Esophagus squamous epithelium (tissue), 5 donors: ENCODE measurements at regions not wholly inside any gene's neighbourhood (a gene's known extent, or its start where the extent isn't known, plus 50 kb on each side); places are given as distances from the start of the nearest gene placed in this dataset.

Experiments used
- DNase-seq: peaks from one replicate; lab custom pipeline; 2025; lab: John Stamatoyannopoulos, UW
- H3K27ac ChIP-seq, 4 donors: fragments of 200-600 bp; sonication (generic); one replicate each; pipeline ENCODE4 v1.5.1; 2016 to 2019; ENCODE audit warnings: mild to moderate bottlenecking in 1 of 4
- H3K27me3 ChIP-seq, 4 donors: fragments of 200-600 bp; sonication (generic); 1 replicate in 3 of 4; 2 replicates in 1 of 4; pipeline versions ENCODE4 v1.5.1 to v1.6.0; 2017 to 2021; ENCODE audit warnings: antibody characterized with exemption in 1 of 4
- H3K36me3 ChIP-seq, 3 donors: fragments of 200-600 bp; sonication (generic); one replicate each; pipeline ENCODE4 v1.5.1; 2016 to 2019
- H3K4me1 ChIP-seq, 3 donors: fragments of 200-600 bp; sonication (generic); one replicate each; pipeline ENCODE4 v1.5.1; 2017 to 2019
- H3K4me3 ChIP-seq, 4 donors: fragments of 200-600 bp; sonication (generic); 1 replicate in 3 of 4; 2 replicates in 1 of 4; pipeline ENCODE4 v1.5.1; 2016 to 2019; ENCODE audit warnings: mild to moderate bottlenecking in 2 of 4, moderate library complexity in 1 of 4
- H3K9me3 ChIP-seq, 3 donors: fragments of 200-600 bp; sonication (generic); one replicate each; pipeline ENCODE4 v1.5.1; 2016 to 2019
- CTCF ChIP-seq, 6 experiments: fragments of 450-650 bp in 4 of 6; fragments of 200-600 bp in 2 of 6; sonication (generic) in 2 of 6; IDR thresholded peaks; one replicate each; pipeline ENCODE4 v1.5.1; 2016 to 2019; ENCODE audit warnings: antibody characterized with exemption in 6 of 6, mild to moderate bottlenecking in 4 of 6, moderate library complexity in 4 of 6
- POLR2A ChIP-seq, 4 donors: fragments of 450-650 bp; IDR thresholded peaks; one replicate each; pipeline ENCODE4 v1.6.1; 2017; ENCODE audit warnings: antibody characterized with exemption in 4 of 4, mild to moderate bottlenecking in 4 of 4, moderate library complexity in 3 of 4
- WGBS, 2 donors: methylation state at CpG; one replicate each; pipeline ENCODE4 v1.1.5; 2018; 5-methylcytosine and 5-hydroxymethylcytosine counted together
- intact Hi-C: fragments of 100-400 bp; cut with DNase I; formaldehyde crosslinking; loops from one replicate; pipeline ENCODE4 v1.15.0; 2022
- donor health status: DM: yes; HTN: yes; CAD: no.

GRCh38 chrX:16042980-16043379 is 80.4 kb upstream of the GRPR start:
- DNase-seq, result no peak
- Histone ChIP-seq H3K36me3 (no peaks in the 10 kb centered on the region), H3K4me3 (no peak overlapping the region), H3K27ac (no peak overlapping the region), H3K4me1 (no peaks in the 10 kb centered on the region), H3K9me3 (no peaks in the 10 kb centered on the region), H3K27me3 (no peaks in the 10 kb centered on the region)
- TF ChIP-seq CTCF (IDR thresholded peaks at IDR 0.05) (no peak), POLR2A (IDR thresholded peaks at IDR 0.05) (no peak)
- WGBS, 2 donors, result 23 to 50% methylated on average over 1 of the region's 1 CpG
- intact Hi-C loops, result no loop called here

GRCh38 chrX:16039834-16040233 is 83.5 kb upstream of the GRPR start:
- Histone ChIP-seq H3K4me3 (no peak overlapping the region), H3K27me3 (no peaks in the 10 kb centered on the region), H3K27ac (no peak overlapping the region), H3K9me3 (no peaks in the 10 kb centered on the region), H3K36me3 (no peaks in the 10 kb centered on the region), H3K4me1 (no peaks in the 10 kb centered on the region)
- TF ChIP-seq POLR2A (IDR thresholded peaks at IDR 0.05) (no peak), CTCF (IDR thresholded peaks at IDR 0.05) (no peak)
- intact Hi-C loops, result no loop called here
- 50 to 76% methylated on average over 1 of the region's 1 CpG for WGBS, 2 donors
- no peak for DNase-seq

- no peaks in the 10 kb centered on the region for H3K27me3 ChIP-seq
- intact Hi-C loops, result no loop called here
- no peak overlapping the region for H3K4me3 ChIP-seq
- no peak overlapping the region for H3K27ac ChIP-seq
- no peak for TF ChIP-seq CTCF (IDR thresholded peaks at IDR 0.05)
- TF ChIP-seq POLR2A (IDR thresholded peaks at IDR 0.05), result no peak
- no peaks in the 10 kb centered on the region for H3K4me1 ChIP-seq
- DNase-seq, result no peak
- H3K36me3 ChIP-seq, result no peaks in the 10 kb centered on the region
- no peaks in the 10 kb centered on the region for H3K9me3 ChIP-seq
Observed at GRCh38 chrX:16039363-16039762, 84.0 kb upstream of the GRPR start.

- intact Hi-C loops, result no loop called here
- DNase-seq, result no peak
- H3K36me3 ChIP-seq, result no peaks in the 10 kb centered on the region
- H3K9me3 ChIP-seq, result no peaks in the 10 kb centered on the region
- TF ChIP-seq POLR2A (IDR thresholded peaks at IDR 0.05) (no peak), CTCF (IDR thresholded peaks at IDR 0.05) (no peak)
- WGBS, 2 donors, result 32 to 43% methylated on average over 4 of the region's 4 CpGs
- H3K27ac ChIP-seq, result no peak overlapping the region
- H3K4me3 ChIP-seq, result no peak overlapping the region
- no peaks in the 10 kb centered on the region for H3K27me3 ChIP-seq
- H3K4me1 ChIP-seq, result no peaks in the 10 kb centered on the region
Observed at GRCh38 chrX:16033331-16033730, 90.0 kb upstream of the GRPR start.

GRCh38 chrX:16028576-16028975 is 94.8 kb upstream of the GRPR start:
- intact Hi-C loops, result no loop called here
- no peaks in the 10 kb centered on the region for H3K4me1 ChIP-seq
- 15 to 50% methylated on average over 1 of the region's 1 CpG for WGBS, 2 donors
- DNase-seq, result no peak
- no peaks in the 10 kb centered on the region for H3K9me3 ChIP-seq
- no peak overlapping the region for H3K4me3 ChIP-seq
- TF ChIP-seq POLR2A (IDR thresholded peaks at IDR 0.05) (no peak), CTCF (IDR thresholded peaks at IDR 0.05) (no peak)
- H3K27ac ChIP-seq, result no peak overlapping the region
- H3K27me3 ChIP-seq, result no peaks in the 10 kb centered on the region
- no peaks in the 10 kb centered on the region for H3K36me3 ChIP-seq
